HEK293 (cell line): ENCODE measurements at regions not wholly inside any gene's neighbourhood (a gene's known extent, or its start where the extent isn't known, plus 50 kb on each side); places are given as distances from the start of the nearest gene placed in this dataset.

Experiments used
- CTCF ChIA-PET: fragments of 350-600 bp; formaldehyde crosslinking; extraction: SDS; loops from one replicate; lab custom pipeline; 2021; ENCODE audit warnings: antibody characterized with exemption; lab: Yijun Ruan, JAX
- POLR2A ChIA-PET: fragments of 300-600 bp; formaldehyde crosslinking; extraction: SDS; loops from one replicate; lab custom pipeline; 2020; ENCODE audit warnings: antibody characterized with exemption, inconsistent platforms; lab: Yijun Ruan, JAX
- H3K27ac ChIP-seq: fragments of 200-500 bp; sonication (Bioruptor generic); 2 replicates; pipeline ENCODE4 v1.5.1; 2014; ENCODE audit warnings: low read depth, low read length, control low read depth, inconsistent platforms; ENCODE audit errors: extremely low read depth
- H3K36me3 ChIP-seq, 2 experiments: fragments of 200-500 bp in 1 of 2; sonication (Bioruptor generic) in 1 of 2; 1 replicate in 1 of 2; 2 replicates in 1 of 2; pipeline ENCODE4 v1.5.1; 2014 to 2017; ENCODE audit warnings: inconsistent platforms in 2 of 2, low read length in 2 of 2; ENCODE audit not compliant: control insufficient read depth in 2 of 2, insufficient read depth in 1 of 2
- H3K4me1 ChIP-seq: fragments of 200-500 bp; sonication (Bioruptor generic); 2 replicates; pipeline ENCODE4 v1.5.1; 2014; ENCODE audit warnings: mild to moderate bottlenecking, low read length, inconsistent platforms; ENCODE audit not compliant: control insufficient read depth, insufficient read depth
- H3K4me3 ChIP-seq: 2 replicates; pipeline ENCODE4 v1.5.1; 2011; ENCODE audit warnings: low read depth, mild to moderate bottlenecking, control low read depth, low read length, moderate library complexity
- H3K9me3 ChIP-seq: fragments of 200-500 bp; sonication (Bioruptor generic); 2 replicates; pipeline ENCODE4 v1.5.1; 2014; ENCODE audit warnings: low read depth, low read length, inconsistent platforms; ENCODE audit not compliant: control insufficient read depth, insufficient read depth
- BCL11A ChIP-seq: fragments of 450-650 bp; formaldehyde crosslinking; IDR thresholded peaks from 2 replicates; pipeline ENCODE4 v1.5.1; 2016; ENCODE audit warnings: low read depth, missing biosample characterization, missing genetic modification characterization
- IKZF3 ChIP-seq: fragments of 450-650 bp; IDR thresholded peaks from 2 replicates; pipeline ENCODE4 v1.5.0; 2018; ENCODE audit warnings: missing biosample characterization, mild to moderate bottlenecking, missing genetic modification characterization, moderate library complexity
- KLF1 ChIP-seq: fragments of 450-650 bp; formaldehyde crosslinking; IDR thresholded peaks from 2 replicates; pipeline ENCODE4 v1.5.1; 2016; ENCODE audit warnings: missing biosample characterization, missing genetic modification characterization
- OSR2 ChIP-seq: fragments of 450-650 bp; formaldehyde crosslinking; IDR thresholded peaks from 2 replicates; pipeline ENCODE4 v1.5.1; 2016; ENCODE audit warnings: missing biosample characterization, missing genetic modification characterization
- PBX3 ChIP-seq: sonication (generic); formaldehyde crosslinking; IDR thresholded peaks from 2 replicates; pipeline ENCODE4 v1.8.1; 2022; ENCODE audit warnings: mild to moderate bottlenecking, moderate library complexity, missing genetic modification reagents
- REPIN1 ChIP-seq: fragments of 450-650 bp; formaldehyde crosslinking; IDR thresholded peaks from 2 replicates; pipeline ENCODE4 v1.5.1; 2017; ENCODE audit warnings: missing biosample characterization, missing genetic modification characterization, low read depth
- REST ChIP-seq: fragments of 450-650 bp; formaldehyde crosslinking; IDR thresholded peaks from 2 replicates; pipeline ENCODE4 v1.5.1; 2016; ENCODE audit warnings: missing biosample characterization, missing genetic modification characterization
- SALL2 ChIP-seq: fragments of 450-650 bp; formaldehyde crosslinking; IDR thresholded peaks from 2 replicates; pipeline ENCODE4 v1.5.0; 2017; ENCODE audit warnings: missing biosample characterization, mild to moderate bottlenecking, missing genetic modification characterization, borderline replicate concordance
- TRIM28 ChIP-seq: IDR thresholded peaks from 2 replicates; pipeline ENCODE4 v1.6.1; 2011; ENCODE audit warnings: low read length, control low read depth, borderline replicate concordance
- WT1 ChIP-seq: fragments of 450-650 bp; formaldehyde crosslinking; IDR thresholded peaks from 2 replicates; pipeline ENCODE4 v1.5.1; 2016; ENCODE audit warnings: missing biosample characterization, missing genetic modification characterization
- ZBTB8A ChIP-seq: fragments of 450-650 bp; formaldehyde crosslinking; IDR thresholded peaks from 2 replicates; pipeline ENCODE4 v1.5.1; 2016; ENCODE audit warnings: missing biosample characterization, missing genetic modification characterization
- ZEB2 ChIP-seq: fragments of 450-650 bp; formaldehyde crosslinking; IDR thresholded peaks from 2 replicates; pipeline ENCODE4 v1.5.1; 2016; ENCODE audit warnings: missing biosample characterization, missing genetic modification characterization
- ZNF155 ChIP-seq: fragments of 450-650 bp; formaldehyde crosslinking; IDR thresholded peaks from 2 replicates; pipeline ENCODE4 v1.5.1; 2016; ENCODE audit warnings: missing biosample characterization, missing genetic modification characterization
- ZNF16 ChIP-seq: fragments of 450-650 bp; formaldehyde crosslinking; IDR thresholded peaks from 2 replicates; pipeline ENCODE4 v1.5.1; 2016; ENCODE audit warnings: low read depth, missing biosample characterization, missing genetic modification characterization
- ZNF175 ChIP-seq: fragments of 450-650 bp; formaldehyde crosslinking; IDR thresholded peaks from 2 replicates; pipeline ENCODE4 v1.5.1; 2016; ENCODE audit warnings: missing biosample characterization, missing genetic modification characterization
- ZNF184 ChIP-seq: fragments of 450-650 bp; IDR thresholded peaks from 2 replicates; pipeline ENCODE4 v1.5.1; 2018; ENCODE audit warnings: missing biosample characterization, mild to moderate bottlenecking, missing genetic modification characterization
- ZNF24 ChIP-seq: fragments of 450-650 bp; formaldehyde crosslinking; IDR thresholded peaks from 2 replicates; pipeline ENCODE4 v1.5.1; 2016; ENCODE audit warnings: missing biosample characterization, missing genetic modification characterization
- ZNF280C ChIP-seq: fragments of 450-650 bp; formaldehyde crosslinking; IDR thresholded peaks from 2 replicates; pipeline ENCODE4 v1.5.1; 2016; ENCODE audit warnings: missing biosample characterization, missing genetic modification characterization
- ZNF335 ChIP-seq: fragments of 450-650 bp; formaldehyde crosslinking; conservative IDR thresholded peaks from 2 replicates; pipeline ENCODE4 v1.5.1; 2016; ENCODE audit warnings: missing biosample characterization, missing genetic modification characterization
- ZNF488 ChIP-seq: fragments of 450-650 bp; formaldehyde crosslinking; IDR thresholded peaks from 2 replicates; pipeline ENCODE4 v1.5.1; 2016; ENCODE audit warnings: missing biosample characterization, missing genetic modification characterization
- ZNF544 ChIP-seq: fragments of 450-650 bp; formaldehyde crosslinking; IDR thresholded peaks from 2 replicates; pipeline ENCODE4 v1.5.0; 2017; ENCODE audit warnings: missing biosample characterization, missing genetic modification characterization
- ZNF555 ChIP-seq: fragments of 450-650 bp; formaldehyde crosslinking; conservative IDR thresholded peaks from 2 replicates; pipeline ENCODE4 v1.5.1; 2017; ENCODE audit warnings: missing biosample characterization, mild to moderate bottlenecking, missing genetic modification characterization, inconsistent platforms
- ZNF571 ChIP-seq: fragments of 450-650 bp; formaldehyde crosslinking; IDR thresholded peaks from 2 replicates; pipeline ENCODE4 v1.5.0; 2017; ENCODE audit warnings: missing biosample characterization, missing genetic modification characterization
- ZNF624 ChIP-seq: fragments of 450-650 bp; formaldehyde crosslinking; IDR thresholded peaks from 2 replicates; pipeline ENCODE4 v1.5.1; 2017; ENCODE audit warnings: missing biosample characterization, missing genetic modification characterization
- ZNF658 ChIP-seq: fragments of 450-650 bp; formaldehyde crosslinking; IDR thresholded peaks from 2 replicates; pipeline ENCODE4; 2016; ENCODE audit warnings: missing biosample characterization, missing genetic modification characterization
- ZNF777 ChIP-seq: fragments of 450-650 bp; formaldehyde crosslinking; IDR thresholded peaks from 2 replicates; pipeline ENCODE4 v1.5.1; 2017; ENCODE audit warnings: missing biosample characterization, missing genetic modification characterization, borderline replicate concordance
- ZNF830 ChIP-seq: fragments of 450-650 bp; IDR thresholded peaks from 2 replicates; pipeline ENCODE4 v1.5.0; 2018; ENCODE audit warnings: missing biosample characterization, missing genetic modification characterization, low read depth, mild to moderate bottlenecking, moderate library complexity
- ZNF837 ChIP-seq: fragments of 450-650 bp; formaldehyde crosslinking; IDR thresholded peaks from 2 replicates; pipeline ENCODE4 v1.5.1; 2016; ENCODE audit warnings: missing biosample characterization, missing genetic modification characterization
- ZSCAN23 ChIP-seq: fragments of 450-650 bp; formaldehyde crosslinking; IDR thresholded peaks from 2 replicates; pipeline ENCODE4 v1.5.1; 2016; ENCODE audit warnings: missing biosample characterization, missing genetic modification characterization

- Histone ChIP-seq H3K36me3 (no peaks in the 10 kb centered on the region), H3K9me3 (no peaks in the 10 kb centered on the region), H3K27ac (no peak overlapping the region), H3K4me1 (0 out of 2 replicates have a peak, but pooled peaks cover 2% of the 10 kb centered on the region), H3K4me3 (no peak overlapping the region)
- ChIA-PET CTCF (no interaction called here), POLR2A (no interaction called here)
- TF ChIP-seq ZEB2 (no peak), ZBTB8A (tag by site-specific recombination) (no peak), ZNF24 (tag by site-specific recombination) (no peak), ZNF777 (tag by site-specific recombination) (no peak), ZNF335 (tag by site-specific recombination) (no peak), TRIM28 (no peak), ZNF658 (tag by site-specific recombination) (no peak), ZSCAN23 (tag by site-specific recombination) (no peak), ZNF16 (tag by site-specific recombination) (no peak), ZNF155 (tag by site-specific recombination) (no peak), OSR2 (tag by site-specific recombination) (no peak), REST (tag by site-specific recombination) (no peak), KLF1 (no peak), PBX3 (CRISPR knock-in tag) (no peak), ZNF544 (no peak), SALL2 (tag by site-specific recombination) (no peak), ZNF280C (tag by site-specific recombination) (no peak), IKZF3 (tag by site-specific recombination) (no peak)
- TF ChIP-seq, all 188 proteins: peak for 0
Observed at GRCh38 chr3:130835483-130835882, 58.4 kb upstream of the ATP2C1 start.

- no peak overlapping the region for H3K27ac ChIP-seq
- H3K4me1 ChIP-seq: 0 out of 2 replicates have a peak, but pooled peaks cover 2% of the 10 kb centered on the region
- no peaks in the 10 kb centered on the region for H3K36me3 ChIP-seq
- no peaks in the 10 kb centered on the region for H3K9me3 ChIP-seq
- ChIA-PET POLR2A (no interaction called here), CTCF (interaction anchor here (0.7 kb wide), 1 partner anchor 8 kb away, joined by 4 read pairs; no protein-coding TSS in a partner anchor)
- no peak overlapping the region for H3K4me3 ChIP-seq
- TF ChIP-seq BCL11A (no peak), ZNF571 (tag by site-specific recombination) (no peak), ZNF488 (no peak), ZNF624 (tag by site-specific recombination) (no peak), ZNF184 (no peak), ZNF837 (tag by site-specific recombination) (no peak), ZNF555 (tag by site-specific recombination) (no peak), ZNF830 (tag by site-specific recombination) (no peak), ZNF175 (no peak), WT1 (tag by site-specific recombination) (no peak), REPIN1 (tag by site-specific recombination) (no peak)
Observed at GRCh38 chr3:130838898-130839600, 54.8 kb upstream of the ATP2C1 start.
